ENCODE measurements at regions not wholly inside any gene's neighbourhood (a gene's known extent, or its start where the extent isn't known, plus 50 kb on each side); places are given as distances from the start of the nearest gene placed in this dataset.

DNA sequence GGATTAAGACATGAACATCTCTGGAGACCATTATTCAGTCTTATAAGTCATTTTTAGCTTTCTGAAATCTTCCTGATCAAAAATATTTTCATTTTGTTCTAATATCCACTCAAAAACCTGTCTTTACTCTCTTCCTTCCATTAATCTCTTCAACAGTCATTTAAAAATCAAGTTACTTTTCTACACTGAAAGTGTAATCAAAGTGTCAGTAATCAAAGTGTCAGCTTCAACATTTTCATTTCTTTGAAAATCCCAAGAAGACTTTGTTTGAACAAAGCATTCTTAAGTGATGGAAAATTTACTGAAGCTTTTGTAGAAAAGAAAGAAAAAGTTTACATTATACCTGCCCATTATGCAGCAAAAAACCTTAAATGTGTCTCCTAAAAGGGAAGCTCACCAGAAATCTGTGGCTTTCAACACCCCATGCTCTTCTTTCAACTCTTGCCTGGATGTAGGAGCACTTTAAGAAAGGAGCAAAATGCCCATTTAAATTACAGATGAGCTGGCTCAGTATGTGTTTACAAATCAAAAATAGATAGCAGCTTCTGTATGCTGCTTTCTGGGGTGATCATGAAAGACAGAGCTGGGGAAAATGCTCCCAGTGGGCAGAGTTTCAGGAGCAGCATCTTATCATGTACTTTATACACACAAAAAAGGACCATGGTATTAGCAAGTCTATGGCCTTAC is 260.8 kb upstream of the NCAM2 start:
- TF ChIP-seq EZH2 (IDR thresholded peaks at IDR 0.05; ENCODE audit: insufficient read depth, poor library complexity, severe bottlenecking) (no peak), EZH2phosphoT487 (IDR thresholded peaks at IDR 0.05; ENCODE audit: insufficient read depth, low read depth) (no peak)
